A549 (cell line): ENCODE measurements at regions not wholly inside any gene's neighbourhood (a gene's known extent, or its start where the extent isn't known, plus 50 kb on each side); places are given as distances from the start of the nearest gene placed in this dataset.

Source experiments
- BHLHE40 ChIP-seq: IDR thresholded peaks from 2 replicates; pipeline ENCODE4 v1.6.1; 2012; ENCODE audit warnings: low read depth, low read length, inconsistent platforms
- CTCF ChIP-seq: fragments of >200 bp; sonication (Bioruptor Twin); formaldehyde crosslinking; IDR thresholded peaks from 3 replicates; pipeline ENCODE4 v1.5.1; 2016
- HDAC2 ChIP-seq: fragments of 200-600 bp; sonication (generic); IDR thresholded peaks from 2 replicates; pipeline ENCODE4 v1.6.1; 2016
- JUN ChIP-seq, 2 experiments: fragments of >200 bp; sonication (Bioruptor Twin); formaldehyde crosslinking; IDR thresholded peaks; 2 replicates in 1 of 2; 3 replicates in 1 of 2; pipeline ENCODE4 v1.6.1; 2016 to 2017
- MYC ChIP-seq: IDR thresholded peaks from 2 replicates; pipeline ENCODE4 v1.6.1; 2012; ENCODE audit warnings: mild to moderate bottlenecking, inconsistent platforms, low read length, improper control_type of control experiment, borderline replicate concordance
- POLR2A ChIP-seq: IDR thresholded peaks from 2 replicates; pipeline ENCODE4 v1.6.1; 2012; ENCODE audit warnings: mild to moderate bottlenecking, low read length
- RFX5 ChIP-seq: fragments of 450-650 bp; IDR thresholded peaks from 2 replicates; pipeline ENCODE4 v1.7.1; 2014; ENCODE audit warnings: antibody characterized with exemption, mild to moderate bottlenecking, moderate library complexity
- ZSCAN20 ChIP-seq: fragments of 250-450 bp; sonication (Bioruptor Pico); IDR thresholded peaks from 2 replicates; pipeline ENCODE4 v1.8.0; 2022; ENCODE audit warnings: mild to moderate bottlenecking, moderate library complexity
- TF ChIP-seq, protein P1 (sequence below): fragments of 250-450 bp; sonication (Bioruptor Pico); IDR thresholded peaks from 2 replicates; pipeline ENCODE4 v1.5.0; 2021; ENCODE audit warnings: mild to moderate bottlenecking, moderate library complexity, borderline replicate concordance
- TF ChIP-seq, protein P2 (sequence below): fragments of >200 bp; sonication (Bioruptor Twin); formaldehyde crosslinking; IDR thresholded peaks from 2 replicates; pipeline ENCODE4 v1.6.1; 2016
- TF ChIP-seq, protein P3 (sequence below): fragments of 450-650 bp; IDR thresholded peaks from 2 replicates; pipeline ENCODE4 v1.6.1; 2014; ENCODE audit warnings: antibody characterized with exemption

DNA sequence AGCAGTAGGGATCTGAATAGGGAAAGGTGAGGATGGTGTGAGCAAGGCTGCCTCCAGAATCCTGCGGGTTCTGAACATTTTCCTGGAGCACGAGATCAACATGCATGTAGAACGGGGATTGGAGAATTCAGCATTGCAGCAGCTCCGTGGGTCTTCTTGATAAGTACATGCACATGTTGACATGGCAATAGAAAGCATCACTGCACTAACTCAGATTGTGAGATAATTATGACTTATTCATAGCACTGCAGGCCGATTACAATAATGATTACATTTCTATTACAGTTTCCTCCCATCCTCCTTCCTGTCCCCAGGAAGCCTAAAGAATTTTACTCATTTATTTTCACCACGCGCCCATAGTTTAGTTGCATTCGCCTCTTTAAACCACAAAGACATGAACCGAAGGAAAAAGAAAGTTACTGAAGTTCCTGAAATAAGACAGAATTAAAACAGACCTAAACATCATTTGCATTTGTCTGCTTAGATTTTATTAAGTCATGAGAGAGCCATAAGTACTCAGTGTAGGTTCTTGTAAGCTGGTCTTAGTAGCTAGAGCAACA is 61.3 kb upstream of the ARX start:
- TF ChIP-seq JUN (IDR thresholded peaks at IDR 0.05): no peak
- TF ChIP-seq, protein P1, sequence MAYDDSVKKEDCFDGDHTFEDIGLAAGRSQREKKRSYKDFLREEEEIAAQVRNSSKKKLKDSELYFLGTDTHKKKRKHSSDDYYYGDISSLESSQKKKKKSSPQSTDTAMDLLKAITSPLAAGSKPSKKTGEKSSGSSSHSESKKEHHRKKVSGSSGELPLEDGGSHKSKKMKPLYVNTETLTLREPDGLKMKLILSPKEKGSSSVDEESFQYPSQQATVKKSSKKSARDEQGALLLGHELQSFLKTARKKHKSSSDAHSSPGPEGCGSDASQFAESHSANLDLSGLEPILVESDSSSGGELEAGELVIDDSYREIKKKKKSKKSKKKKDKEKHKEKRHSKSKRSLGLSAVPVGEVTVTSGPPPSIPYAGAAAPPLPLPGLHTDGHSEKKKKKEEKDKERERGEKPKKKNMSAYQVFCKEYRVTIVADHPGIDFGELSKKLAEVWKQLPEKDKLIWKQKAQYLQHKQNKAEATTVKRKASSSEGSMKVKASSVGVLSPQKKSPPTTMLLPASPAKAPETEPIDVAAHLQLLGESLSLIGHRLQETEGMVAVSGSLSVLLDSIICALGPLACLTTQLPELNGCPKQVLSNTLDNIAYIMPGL (CRISPR knock-in tag): no peak
- TF ChIP-seq POLR2A: no peak
- no peak for TF ChIP-seq HDAC2
- TF ChIP-seq, protein P2, sequence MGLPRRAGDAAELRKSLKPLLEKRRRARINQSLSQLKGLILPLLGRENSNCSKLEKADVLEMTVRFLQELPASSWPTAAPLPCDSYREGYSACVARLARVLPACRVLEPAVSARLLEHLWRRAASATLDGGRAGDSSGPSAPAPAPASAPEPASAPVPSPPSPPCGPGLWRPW: no peak
- no peak for TF ChIP-seq BHLHE40
- no peak for TF ChIP-seq CTCF
- no peak for TF ChIP-seq ZSCAN20 (CRISPR knock-in tag)
- no peak for TF ChIP-seq RFX5
- no peak for TF ChIP-seq MYC
- TF ChIP-seq, protein P3, sequence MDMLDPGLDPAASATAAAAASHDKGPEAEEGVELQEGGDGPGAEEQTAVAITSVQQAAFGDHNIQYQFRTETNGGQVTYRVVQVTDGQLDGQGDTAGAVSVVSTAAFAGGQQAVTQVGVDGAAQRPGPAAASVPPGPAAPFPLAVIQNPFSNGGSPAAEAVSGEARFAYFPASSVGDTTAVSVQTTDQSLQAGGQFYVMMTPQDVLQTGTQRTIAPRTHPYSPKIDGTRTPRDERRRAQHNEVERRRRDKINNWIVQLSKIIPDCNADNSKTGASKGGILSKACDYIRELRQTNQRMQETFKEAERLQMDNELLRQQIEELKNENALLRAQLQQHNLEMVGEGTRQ: no peak
